LNCaP clone FGC (cell line): ENCODE measurements at regions not wholly inside any gene's neighbourhood (a gene's known extent, or its start where the extent isn't known, plus 50 kb on each side); places are given as distances from the start of the nearest gene placed in this dataset.

Source experiments
- DNase-seq: peaks from one replicate; pipeline ENCODE4 v3.0.0-alpha.2; 2011; ENCODE audit warnings: low read depth
- H3K4me3 ChIP-seq: 2 replicates; pipeline ENCODE4 v1.5.1; 2011; ENCODE audit warnings: mild to moderate bottlenecking, low read depth, low read length, control low read depth
- CTCF ChIP-seq: IDR thresholded peaks from 2 replicates; pipeline ENCODE4 v1.5.1; 2012; ENCODE audit warnings: mild to moderate bottlenecking; ENCODE audit not compliant: control insufficient read depth, insufficient read depth; ENCODE audit errors: extremely low read depth

GRCh38 chr15:93973287-93973686, 258.1 kb upstream of the MCTP2 start:
- no peak overlapping the region for H3K4me3 ChIP-seq
- DNase-seq = no peak
- TF ChIP-seq CTCF = no peak

- no peak overlapping the region for H3K4me3 ChIP-seq
- DNase-seq = no peak
- TF ChIP-seq CTCF = no peak
These were observed 262.6 kb upstream of the MCTP2 start for GRCh38 chr15:93968773-93969172.

- no peak for DNase-seq
- no peak overlapping the region for H3K4me3 ChIP-seq
- no peak for TF ChIP-seq CTCF
These were observed 266.0 kb upstream of the MCTP2 start for GRCh38 chr15:93965304-93965908.

- no peak for TF ChIP-seq CTCF
- no peak for DNase-seq
- H3K4me3 ChIP-seq = no peak overlapping the region
These were observed 276.3 kb upstream of the MCTP2 start for GRCh38 chr15:93954985-93955571.

GRCh38 chr15:93948726-93949125, 282.6 kb upstream of the MCTP2 start:
- H3K4me3 ChIP-seq = no peak overlapping the region
- no peak for TF ChIP-seq CTCF
- DNase-seq = no peak

- no peak for DNase-seq
- no peak for TF ChIP-seq CTCF
These were observed 287.8 kb upstream of the MCTP2 start for GRCh38 chr15:93943586-93943985.

GRCh38 chr15:93942269-93942694, 289.1 kb upstream of the MCTP2 start:
- no peak overlapping the region for H3K4me3 ChIP-seq
- no peak for TF ChIP-seq CTCF
- no peak for DNase-seq

More at GRCh38 chr15:93943586-93943985, 287.8 kb upstream of the MCTP2 start:
- H3K4me3 ChIP-seq = no peak overlapping the region
